ENCODE measurements at regions not wholly inside any gene's neighbourhood (a gene's known extent, or its start where the extent isn't known, plus 50 kb on each side); places are given as distances from the start of the nearest gene placed in this dataset.

- no peak for DNase-seq
Observed at GRCh38 chr12:132407451-132407961, 78.1 kb upstream of the GALNT9 start.

GRCh38 chr12:132406493-132407450 is 77.4 kb upstream of the GALNT9 start:
- DNase-seq, result no peak

GRCh38 chr12:132405742-132406251 is 76.4 kb upstream of the GALNT9 start:
- DNase-seq, result no peak

DNA sequence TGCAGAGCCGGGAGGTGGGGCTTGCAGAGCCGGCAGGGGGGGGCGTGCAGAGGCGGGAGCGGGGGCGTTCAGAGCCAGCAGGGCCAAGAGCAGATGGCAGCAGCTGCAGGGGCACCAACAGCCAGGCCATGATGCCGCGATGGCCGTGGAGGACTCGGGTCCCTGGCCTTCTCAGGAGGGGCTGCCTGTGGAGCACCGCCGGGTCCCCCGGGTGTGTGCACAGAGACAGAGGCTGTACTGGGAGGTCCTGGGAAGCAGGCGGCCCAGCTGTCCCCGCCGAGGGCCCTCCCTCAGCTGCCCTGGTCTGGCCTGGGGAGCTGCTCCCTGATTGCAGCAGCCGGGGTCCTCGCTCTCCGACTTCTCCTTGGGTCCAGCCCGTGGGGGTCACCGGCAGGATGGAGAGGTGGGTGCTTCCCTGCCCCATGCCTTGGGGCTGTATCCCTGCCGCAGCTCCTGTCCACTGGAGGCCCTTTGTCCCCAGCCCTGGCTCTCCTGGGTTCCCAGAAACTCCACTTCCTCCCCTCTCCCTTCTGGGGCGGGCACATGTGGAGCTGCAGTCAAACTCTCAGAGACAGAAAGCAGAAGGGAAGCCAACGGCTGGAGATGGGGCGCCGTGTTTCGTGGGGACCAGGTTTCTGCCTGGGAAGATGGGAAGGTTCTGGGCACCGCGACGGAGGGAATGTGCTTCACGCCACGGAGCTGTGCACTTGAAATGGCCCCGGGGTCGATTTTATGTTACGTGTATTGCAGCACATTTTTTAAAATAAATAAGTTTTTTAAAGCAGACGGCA is 75.8 kb upstream of the GALNT9 start:
- no peak for DNase-seq

DNA sequence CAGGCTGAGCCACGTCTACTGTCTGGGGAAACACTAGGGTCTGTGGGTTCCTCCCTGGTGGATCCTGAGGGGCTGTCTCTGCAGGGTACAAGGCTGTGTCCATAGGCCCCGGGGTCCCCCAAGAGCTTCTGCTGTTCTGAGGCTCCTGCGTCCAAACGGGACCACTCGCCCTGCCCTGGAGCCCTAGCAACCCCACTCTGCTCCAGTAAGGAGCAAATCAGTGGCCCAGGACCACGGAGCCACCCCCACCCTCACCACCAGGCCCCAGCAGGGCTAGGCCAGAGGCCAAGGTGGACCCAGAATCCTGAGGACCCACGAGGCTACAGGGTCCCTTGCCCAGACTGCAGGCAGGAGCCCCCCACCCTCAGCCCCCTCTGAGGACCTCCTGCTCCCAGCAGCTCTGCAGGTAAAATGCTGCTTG is 75.1 kb upstream of the GALNT9 start:
- DNase-seq, result no peak

GRCh38 chr12:132403636-132404434 is 74.4 kb upstream of the GALNT9 start:
- DNase-seq, result no peak

- no peak for DNase-seq
Observed at GRCh38 chr12:132402831-132403416, 73.5 kb upstream of the GALNT9 start.

- no peak for DNase-seq
Observed at GRCh38 chr12:132401982-132402381, 72.6 kb upstream of the GALNT9 start.

DNA sequence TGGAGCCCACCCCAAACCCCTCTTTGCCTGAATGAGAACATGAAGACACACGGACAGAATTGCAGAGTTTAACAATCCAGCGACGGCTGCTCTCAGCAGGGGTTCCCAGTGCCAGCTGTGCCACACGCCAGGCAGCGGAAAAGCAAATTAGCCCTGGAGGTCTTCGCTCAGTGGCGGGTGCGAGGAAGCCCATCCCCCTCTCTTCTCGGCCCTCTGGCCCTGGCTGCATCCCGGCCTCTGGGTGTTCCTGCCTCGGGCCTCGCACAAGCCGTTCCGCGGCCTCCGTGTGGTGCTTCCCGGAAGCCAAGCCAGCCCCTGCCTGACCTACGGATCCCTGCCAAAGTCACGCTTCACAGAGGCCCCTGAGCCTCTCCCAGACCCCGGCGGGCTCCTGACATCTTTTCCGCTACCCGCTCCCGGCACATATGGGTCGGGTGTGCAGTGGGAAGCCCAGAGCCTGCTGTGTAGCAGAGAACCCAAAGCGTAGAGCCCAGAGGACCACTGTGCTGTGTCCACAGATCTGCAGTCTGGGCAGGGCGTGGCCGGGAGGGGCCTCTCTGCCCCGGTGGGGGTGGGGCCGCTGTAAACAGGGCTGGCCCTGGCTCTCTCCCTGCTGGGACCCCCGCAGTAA is 70.7 kb upstream of the GALNT9 start:
- no peak for DNase-seq

- no peak for DNase-seq
Observed at GRCh38 chr12:132399092-132400010, 70.0 kb upstream of the GALNT9 start.

DNA sequence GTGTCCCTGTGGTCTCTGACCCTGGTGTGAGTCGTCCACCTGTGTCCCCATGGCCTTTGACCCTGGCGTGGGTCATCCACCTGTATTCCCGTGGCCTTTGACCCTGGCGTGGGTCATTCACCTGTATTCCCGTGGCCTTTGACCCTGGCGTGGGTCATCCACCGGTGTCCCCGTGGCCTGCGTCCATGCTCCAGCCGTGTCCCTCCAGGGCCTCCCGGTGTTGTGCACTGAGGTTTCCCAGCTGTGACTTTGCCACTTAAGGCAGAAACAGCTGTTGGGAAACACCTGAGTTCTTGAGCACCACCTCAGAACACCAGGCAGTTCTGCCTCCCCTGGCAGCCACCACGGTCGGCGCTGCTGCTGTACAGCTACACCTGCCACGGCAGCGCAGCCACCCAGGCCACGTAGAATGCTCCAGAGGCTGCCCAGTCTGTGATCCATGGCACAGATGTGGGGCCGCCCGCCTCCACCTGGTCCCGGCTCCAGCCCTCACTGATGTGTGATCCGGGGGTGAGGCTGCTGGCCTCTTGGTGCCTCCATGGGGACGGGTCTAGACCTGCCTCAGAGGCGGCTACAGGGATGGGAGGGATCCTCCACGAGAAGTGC is 69.1 kb upstream of the GALNT9 start:
- DNase-seq, result no peak

DNA sequence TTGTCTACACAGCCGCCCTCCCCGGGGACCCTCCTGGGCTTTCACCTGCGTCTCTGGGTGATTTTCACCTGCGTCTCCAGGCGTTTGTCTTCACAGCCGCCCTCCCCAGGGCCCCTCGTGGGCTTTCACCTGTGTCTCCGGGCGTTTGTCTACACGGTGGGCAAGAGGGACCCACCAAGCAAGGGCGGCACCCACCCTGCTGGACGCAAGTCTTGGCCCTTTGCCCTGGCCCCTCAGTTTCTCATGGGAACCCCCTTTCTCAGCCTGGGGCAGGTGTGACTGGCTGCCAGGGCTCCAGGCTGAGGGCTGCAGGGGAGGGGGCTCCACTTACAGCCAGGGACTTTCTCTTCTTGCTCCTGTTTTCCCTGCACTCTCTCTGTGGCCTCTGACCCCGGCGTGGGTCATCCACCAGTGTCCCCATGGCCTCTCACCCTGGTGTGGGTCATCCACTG is 68.6 kb upstream of the GALNT9 start:
- DNase-seq, result no peak

- DNase-seq, result no peak
Observed at GRCh38 chr12:132397152-132397933, 68.0 kb upstream of the GALNT9 start.

DNA sequence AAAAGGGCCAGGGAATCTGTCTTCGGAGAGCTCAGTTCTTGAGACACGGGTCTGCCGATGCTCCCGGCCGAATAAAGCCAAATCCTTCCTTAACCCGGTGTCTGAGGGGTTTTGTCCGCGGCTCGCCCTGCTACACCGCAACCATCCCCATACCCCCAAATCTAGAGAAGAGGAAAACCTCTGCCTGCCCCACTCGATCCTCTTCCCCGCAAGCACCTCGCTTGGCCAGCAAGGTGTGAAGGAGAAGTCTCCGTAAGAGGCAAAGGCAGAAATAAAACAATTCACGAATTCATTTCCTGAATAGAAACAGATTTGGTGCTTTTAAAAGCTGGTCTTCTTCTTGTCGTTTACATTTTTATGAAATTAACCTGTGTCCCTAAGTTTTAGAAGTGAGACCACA is 67.3 kb upstream of the GALNT9 start:
- DNase-seq, result no peak

DNA sequence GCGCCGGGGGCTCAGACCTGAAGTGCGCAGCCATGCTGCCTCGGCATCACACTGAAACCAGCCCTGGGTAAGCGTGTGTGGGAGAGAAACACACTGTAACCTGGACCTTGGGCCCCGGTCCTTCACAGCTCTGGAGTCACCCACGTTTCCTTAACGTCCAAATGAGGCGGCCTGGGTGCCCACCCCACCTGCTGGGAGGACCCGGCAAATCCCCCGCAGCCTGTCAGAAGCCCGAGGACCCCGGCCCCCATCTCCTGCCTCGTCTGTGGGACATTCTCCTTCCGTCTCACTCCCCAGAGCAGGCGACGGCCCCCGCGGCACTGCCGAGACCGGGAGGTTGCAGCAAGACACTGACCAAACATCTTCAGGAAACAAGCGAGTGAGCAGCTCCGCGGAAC is 66.5 kb upstream of the GALNT9 start:
- DNase-seq, result no peak

- no peak for DNase-seq
Observed at GRCh38 chr12:132395192-132395907, 66.0 kb upstream of the GALNT9 start.

DNA sequence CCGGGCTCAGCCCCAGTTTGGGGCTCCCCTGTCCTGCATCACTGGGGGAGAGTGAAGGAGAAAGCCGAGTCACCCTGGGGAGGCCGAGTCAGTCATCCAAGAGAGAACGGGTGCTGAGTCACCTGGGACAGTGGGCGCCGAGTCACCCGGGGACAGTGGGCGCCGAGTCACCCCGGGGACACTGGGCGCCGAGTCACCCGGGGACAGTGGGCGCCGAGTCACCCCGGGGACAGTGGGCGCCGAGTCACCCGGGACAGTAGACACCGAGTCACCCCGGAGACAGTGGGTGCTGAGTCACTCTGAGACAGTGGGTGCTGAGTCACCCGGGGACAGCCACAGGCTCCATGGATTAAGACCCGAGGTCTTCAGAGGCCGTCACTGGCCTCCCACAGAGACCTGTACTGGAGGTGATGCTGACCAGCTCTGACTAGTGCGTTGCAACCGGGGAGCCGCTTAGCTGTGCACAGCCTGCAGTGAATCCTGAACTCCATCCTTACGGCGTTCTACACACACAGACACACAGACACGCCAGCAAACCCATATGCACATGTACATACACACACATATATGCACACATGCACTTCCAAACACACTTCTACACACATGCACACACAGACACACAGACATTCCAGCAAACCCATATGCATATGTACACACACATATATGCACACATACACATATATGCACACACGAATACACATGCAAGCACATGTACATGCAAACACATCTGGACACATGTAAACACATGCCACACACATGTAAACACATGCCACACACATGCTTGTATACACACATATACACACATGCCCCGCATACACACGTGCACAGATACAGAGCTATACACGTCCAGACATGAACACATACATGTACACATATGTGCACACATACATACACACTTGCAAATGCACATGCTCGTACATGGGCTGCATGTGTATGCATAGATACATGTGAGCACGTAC is 64.9 kb upstream of the GALNT9 start:
- DNase-seq, result no peak
